ENCODE measurements at regions not wholly inside any gene's neighbourhood (a gene's known extent, or its start where the extent isn't known, plus 50 kb on each side); places are given as distances from the start of the nearest gene placed in this dataset.

DNA sequence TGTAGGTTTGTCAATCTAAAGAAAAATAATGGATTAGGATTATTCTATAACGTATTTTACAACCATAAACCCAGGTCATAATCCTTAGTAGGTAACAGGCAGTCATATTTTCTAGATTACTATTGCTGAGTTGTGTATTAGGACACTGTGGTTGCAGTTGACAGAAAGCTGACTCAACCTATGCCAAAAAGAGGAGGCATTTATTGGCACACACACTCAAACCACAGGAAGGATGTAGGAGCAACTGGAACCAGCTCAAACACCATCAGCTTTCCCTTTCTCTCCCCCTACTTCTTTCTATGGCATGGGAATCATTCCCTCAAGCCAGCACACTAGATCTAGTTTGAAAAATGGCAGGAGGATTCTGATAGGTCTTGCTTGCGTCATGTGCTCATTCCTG lies 136.4 kb upstream of the FAM9C start:
- Histone ChIP-seq H4K20me1 (ENCODE audit: insufficient read depth, low read length, poor library complexity, severe bottlenecking) (no peaks in the 10 kb centered on the region), H3K9ac (ENCODE audit: low read depth, low read length, poor library complexity, severe bottlenecking) (no peak overlapping the region), H3K4me3 (ENCODE audit: low read length, poor library complexity, severe bottlenecking) (no peak overlapping the region), H3K9me3 (ENCODE audit: insufficient read depth, low read depth, low read length) (no peaks in the 10 kb centered on the region), H3K4me1 (ENCODE audit: insufficient read depth, low read length, poor library complexity, severe bottlenecking) (no peaks in the 10 kb centered on the region), H3K4me2 (ENCODE audit: low read depth, low read length, poor library complexity, severe bottlenecking) (no peak overlapping the region), H3K79me2 (ENCODE audit: insufficient read depth, low read length) (no peaks in the 10 kb centered on the region), H3K27me3 (ENCODE audit: insufficient read depth, low read length, poor library complexity, severe bottlenecking) (no peaks in the 10 kb centered on the region), H3K36me3 (ENCODE audit: insufficient read depth, low read length) (no peaks in the 10 kb centered on the region), H2AFZ (ENCODE audit: low read length) (no peak overlapping the region), H3F3A (ENCODE audit: low read depth) (no peaks in the 10 kb centered on the region), H3K9me2 (replicated peaks; ENCODE audit: low read depth, low read length) (no peaks in the 10 kb centered on the region)
- TF ChIP-seq, protein P1, sequence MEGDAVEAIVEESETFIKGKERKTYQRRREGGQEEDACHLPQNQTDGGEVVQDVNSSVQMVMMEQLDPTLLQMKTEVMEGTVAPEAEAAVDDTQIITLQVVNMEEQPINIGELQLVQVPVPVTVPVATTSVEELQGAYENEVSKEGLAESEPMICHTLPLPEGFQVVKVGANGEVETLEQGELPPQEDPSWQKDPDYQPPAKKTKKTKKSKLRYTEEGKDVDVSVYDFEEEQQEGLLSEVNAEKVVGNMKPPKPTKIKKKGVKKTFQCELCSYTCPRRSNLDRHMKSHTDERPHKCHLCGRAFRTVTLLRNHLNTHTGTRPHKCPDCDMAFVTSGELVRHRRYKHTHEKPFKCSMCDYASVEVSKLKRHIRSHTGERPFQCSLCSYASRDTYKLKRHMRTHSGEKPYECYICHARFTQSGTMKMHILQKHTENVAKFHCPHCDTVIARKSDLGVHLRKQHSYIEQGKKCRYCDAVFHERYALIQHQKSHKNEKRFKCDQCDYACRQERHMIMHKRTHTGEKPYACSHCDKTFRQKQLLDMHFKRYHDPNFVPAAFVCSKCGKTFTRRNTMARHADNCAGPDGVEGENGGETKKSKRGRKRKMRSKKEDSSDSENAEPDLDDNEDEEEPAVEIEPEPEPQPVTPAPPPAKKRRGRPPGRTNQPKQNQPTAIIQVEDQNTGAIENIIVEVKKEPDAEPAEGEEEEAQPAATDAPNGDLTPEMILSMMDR (conservative IDR thresholded peaks at IDR 0.05; ENCODE audit: low read length): no peak
- TF ChIP-seq EZH2phosphoT487 (IDR thresholded peaks at IDR 0.05; ENCODE audit: borderline replicate concordance): no peak

DNA sequence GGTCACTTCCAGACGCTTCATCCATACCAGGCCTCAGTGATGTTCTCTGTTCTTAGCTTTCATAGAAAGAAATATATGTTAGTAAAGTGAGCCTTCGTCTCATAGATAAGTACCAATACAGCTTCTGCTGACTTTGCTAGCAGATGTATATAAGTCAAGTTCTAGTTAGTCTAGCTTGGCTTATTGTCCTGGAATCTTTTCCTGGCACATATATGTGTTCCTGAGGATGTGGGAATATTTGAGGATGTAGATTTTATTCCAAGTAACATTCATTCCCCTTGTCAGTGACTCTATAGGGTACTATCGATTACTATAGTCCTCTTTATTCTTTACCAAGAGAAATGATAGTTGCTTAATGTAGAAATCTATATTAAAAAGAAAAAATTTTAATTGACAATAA lies 135.2 kb upstream of the FAM9C start:
- Histone ChIP-seq H3K9ac (ENCODE audit: low read depth, low read length, poor library complexity, severe bottlenecking) (no peak overlapping the region), H3K4me3 (ENCODE audit: low read length, poor library complexity, severe bottlenecking) (no peak overlapping the region), H2AFZ (ENCODE audit: low read length) (no peak overlapping the region), H3K9me3 (ENCODE audit: insufficient read depth, low read depth, low read length) (no peaks in the 10 kb centered on the region), H3K4me1 (ENCODE audit: insufficient read depth, low read length, poor library complexity, severe bottlenecking) (no peaks in the 10 kb centered on the region), H3K4me2 (ENCODE audit: low read depth, low read length, poor library complexity, severe bottlenecking) (no peak overlapping the region), H3K36me3 (ENCODE audit: insufficient read depth, low read length) (no peaks in the 10 kb centered on the region), H3K9me2 (replicated peaks; ENCODE audit: low read depth, low read length) (no peaks in the 10 kb centered on the region), H3F3A (ENCODE audit: low read depth) (no peaks in the 10 kb centered on the region), H3K79me2 (ENCODE audit: insufficient read depth, low read length) (no peaks in the 10 kb centered on the region), H3K27me3 (ENCODE audit: insufficient read depth, low read length, poor library complexity, severe bottlenecking) (no peaks in the 10 kb centered on the region), H4K20me1 (ENCODE audit: insufficient read depth, low read length, poor library complexity, severe bottlenecking) (no peaks in the 10 kb centered on the region)
- TF ChIP-seq, protein P1 (conservative IDR thresholded peaks at IDR 0.05; ENCODE audit: low read length): no peak
- TF ChIP-seq EZH2phosphoT487 (IDR thresholded peaks at IDR 0.05; ENCODE audit: borderline replicate concordance): no peak

DNA sequence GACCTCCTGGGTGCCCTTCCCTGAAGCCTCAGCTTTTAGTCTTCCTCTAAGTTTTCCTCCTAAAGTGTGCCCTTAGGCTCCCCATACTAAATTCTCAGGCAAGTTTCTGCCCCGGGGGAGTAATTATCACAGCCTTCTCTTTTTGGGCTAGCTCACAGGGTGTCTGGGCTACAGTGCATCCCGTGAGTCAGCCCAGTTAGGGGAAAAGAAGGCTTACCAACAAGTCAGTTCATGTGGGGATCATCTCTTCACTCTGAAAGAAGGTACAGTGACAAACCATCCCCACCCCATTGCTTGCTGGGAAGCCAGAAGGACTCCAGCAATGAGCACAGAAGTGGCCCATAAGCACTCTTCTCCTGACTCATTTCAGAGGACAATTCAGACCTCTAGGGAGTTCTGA lies 134.7 kb upstream of the FAM9C start:
- H3K4me2 ChIP-seq (ENCODE audit: low read depth, low read length, poor library complexity, severe bottlenecking): no peak overlapping the region
- TF ChIP-seq EZH2phosphoT487 (IDR thresholded peaks at IDR 0.05; ENCODE audit: borderline replicate concordance): no peak
- TF ChIP-seq, protein P1 (conservative IDR thresholded peaks at IDR 0.05; ENCODE audit: low read length): no peak
- no peaks in the 10 kb centered on the region for H3F3A ChIP-seq (ENCODE audit: low read depth)

More for the DNA sequence above, 134.7 kb upstream of the FAM9C start:
- Histone ChIP-seq H4K20me1 (ENCODE audit: insufficient read depth, low read length, poor library complexity, severe bottlenecking) (no peaks in the 10 kb centered on the region), H3K9ac (ENCODE audit: low read depth, low read length, poor library complexity, severe bottlenecking) (no peak overlapping the region), H3K79me2 (ENCODE audit: insufficient read depth, low read length) (no peaks in the 10 kb centered on the region), H2AFZ (ENCODE audit: low read length) (no peak overlapping the region), H3K9me3 (ENCODE audit: insufficient read depth, low read depth, low read length) (no peaks in the 10 kb centered on the region), H3K36me3 (ENCODE audit: insufficient read depth, low read length) (no peaks in the 10 kb centered on the region), H3K9me2 (replicated peaks; ENCODE audit: low read depth, low read length) (no peaks in the 10 kb centered on the region), H3K4me1 (ENCODE audit: insufficient read depth, low read length, poor library complexity, severe bottlenecking) (no peaks in the 10 kb centered on the region), H3K27me3 (ENCODE audit: insufficient read depth, low read length, poor library complexity, severe bottlenecking) (no peaks in the 10 kb centered on the region), H3K4me3 (ENCODE audit: low read length, poor library complexity, severe bottlenecking) (no peak overlapping the region)

Data from Loucy (cell line).